Adipocyte (in vitro differentiated cells): ENCODE measurements at regions not wholly inside any gene's neighbourhood (a gene's known extent, or its start where the extent isn't known, plus 50 kb on each side); places are given as distances from the start of the nearest gene placed in this dataset.

Experiments used
- DNase-seq: peaks from one replicate; pipeline ENCODE4 v3.0.0-alpha.2; 2015; ENCODE audit warnings: low read depth
- H3K27me3 ChIP-seq: replicated peaks from 2 replicates; pipeline ENCODE4 v1.7.0; 2013; ENCODE audit warnings: mild to moderate bottlenecking, low read length, moderate library complexity; ENCODE audit not compliant: control insufficient read depth, insufficient read depth
- H3K36me3 ChIP-seq: 2 replicates; pipeline ENCODE4 v1.7.0; 2013; ENCODE audit warnings: low read length, mild to moderate bottlenecking, moderate library complexity; ENCODE audit not compliant: control insufficient read depth, insufficient read depth, severe bottlenecking
- H3K4me1 ChIP-seq: 2 replicates; pipeline ENCODE4 v1.7.0; 2013; ENCODE audit warnings: mild to moderate bottlenecking, low read length, moderate library complexity; ENCODE audit not compliant: control insufficient read depth, insufficient read depth
- H3K4me3 ChIP-seq: 2 replicates; pipeline ENCODE4 v1.7.0; 2013; ENCODE audit warnings: mild to moderate bottlenecking, low read length, moderate library complexity
- H3K9ac ChIP-seq: 2 replicates; pipeline ENCODE4 v1.7.0; 2013; ENCODE audit warnings: mild to moderate bottlenecking, low read length, moderate library complexity
- H3K9me3 ChIP-seq: 2 replicates; pipeline ENCODE4 v1.7.0; 2013; ENCODE audit warnings: mild to moderate bottlenecking, low read length, moderate library complexity; ENCODE audit not compliant: control insufficient read depth

- peak; percentile 78 for DNase-seq
- H3K4me1 ChIP-seq: peaks cover 27% of the 10 kb centered on the region
- no peaks in the 10 kb centered on the region for H3K36me3 ChIP-seq
- no peaks in the 10 kb centered on the region for H3K9me3 ChIP-seq
- H3K4me3 ChIP-seq: peak overlapping the region; percentile 43
- peak overlapping the region; percentile 57 for H3K9ac ChIP-seq
- no peaks in the 10 kb centered on the region for H3K27me3 ChIP-seq
Measured at GRCh38 chr18:27413495-27414401, 228.6 kb upstream of the CHST9 start.

DNA sequence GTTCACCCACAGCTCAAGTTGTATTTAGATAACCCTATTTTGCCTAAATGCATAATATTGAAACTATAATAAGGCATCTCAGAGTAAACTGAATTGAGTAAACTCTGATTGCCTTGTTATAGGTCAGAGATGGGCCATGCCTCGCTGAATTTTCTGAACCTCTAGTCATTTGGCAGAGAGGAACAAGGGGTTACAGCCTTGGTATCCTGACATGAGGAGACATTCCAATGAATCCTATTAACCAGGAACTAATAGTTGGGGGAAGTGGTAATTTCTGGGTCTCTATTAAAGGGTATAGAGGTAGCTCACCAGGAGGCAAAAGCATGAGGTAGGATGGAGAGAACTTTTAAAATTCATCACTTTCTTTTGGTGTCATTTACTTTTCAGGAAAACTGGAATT lies 227.4 kb upstream of the CHST9 start:
- DNase-seq: no peak
- Histone ChIP-seq H3K27me3 (no peaks in the 10 kb centered on the region), H3K36me3 (no peaks in the 10 kb centered on the region), H3K4me3 (no peak overlapping the region), H3K9ac (no peak overlapping the region), H3K9me3 (no peaks in the 10 kb centered on the region), H3K4me1 (peaks cover 27% of the 10 kb centered on the region)

- Histone ChIP-seq H3K9me3 (no peaks in the 10 kb centered on the region), H3K9ac (no peak overlapping the region), H3K4me3 (no peak overlapping the region), H3K27me3 (no peaks in the 10 kb centered on the region), H3K4me1 (peaks cover 27% of the 10 kb centered on the region), H3K36me3 (no peaks in the 10 kb centered on the region)
- no peak for DNase-seq
Measured at GRCh38 chr18:27411911-27412310, 226.8 kb upstream of the CHST9 start.

DNA sequence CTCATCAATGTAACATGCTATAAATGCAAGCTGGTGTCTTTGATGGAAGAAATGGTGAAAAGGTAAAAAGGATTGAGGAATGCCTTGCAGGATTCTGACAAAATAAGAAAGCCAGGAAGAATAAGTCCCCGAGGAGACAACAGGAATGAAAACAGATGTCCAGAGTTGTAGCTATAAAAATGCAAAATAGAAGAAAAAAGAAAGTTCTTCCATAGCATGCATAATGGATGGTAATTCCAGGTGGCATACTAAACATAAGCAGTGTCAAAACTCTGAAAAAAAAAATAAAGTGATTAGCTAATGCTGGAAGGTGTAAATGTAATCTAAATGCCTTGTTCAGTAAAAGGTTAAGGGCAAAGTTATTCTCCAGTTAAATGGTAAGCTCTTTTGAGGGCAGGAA lies 225.9 kb upstream of the CHST9 start:
- DNase-seq: no peak
- peaks cover 27% of the 10 kb centered on the region for H3K4me1 ChIP-seq
- H3K9me3 ChIP-seq: no peaks in the 10 kb centered on the region

GRCh38 chr18:27404855-27405254 lies 219.7 kb upstream of the CHST9 start:
- DNase-seq: no peak
- H3K36me3 ChIP-seq: no peaks in the 10 kb centered on the region
- H3K4me1 ChIP-seq: no peaks in the 10 kb centered on the region
- no peaks in the 10 kb centered on the region for H3K9me3 ChIP-seq
- H3K4me3 ChIP-seq: no peak overlapping the region
- H3K9ac ChIP-seq: no peak overlapping the region
- H3K27me3 ChIP-seq: no peaks in the 10 kb centered on the region

More for the DNA sequence above, 225.9 kb upstream of the CHST9 start:
- Histone ChIP-seq H3K27me3 (no peaks in the 10 kb centered on the region), H3K36me3 (no peaks in the 10 kb centered on the region), H3K9ac (no peak overlapping the region), H3K4me3 (no peak overlapping the region)

DNA sequence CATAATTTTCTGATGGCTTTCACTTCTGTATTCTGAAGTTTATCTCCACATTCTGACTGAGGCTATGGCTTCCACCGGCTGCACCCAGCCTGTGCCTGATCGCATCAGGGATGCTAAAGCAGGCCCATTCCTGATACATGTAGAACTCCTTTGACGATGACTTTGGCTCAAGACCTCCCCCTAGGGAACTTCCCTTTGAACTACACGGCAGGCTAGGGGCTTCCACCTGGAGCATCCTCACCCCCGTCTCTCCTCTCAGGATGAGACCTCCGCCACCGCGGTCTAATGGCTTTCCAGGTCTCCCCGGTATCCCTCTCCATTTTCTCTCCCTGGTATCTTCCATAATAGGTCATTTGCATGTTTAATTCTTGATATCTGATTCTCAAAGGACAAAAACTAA lies 214.9 kb upstream of the CHST9 start:
- DNase-seq: no peak
- H3K36me3 ChIP-seq: no peaks in the 10 kb centered on the region

DNA sequence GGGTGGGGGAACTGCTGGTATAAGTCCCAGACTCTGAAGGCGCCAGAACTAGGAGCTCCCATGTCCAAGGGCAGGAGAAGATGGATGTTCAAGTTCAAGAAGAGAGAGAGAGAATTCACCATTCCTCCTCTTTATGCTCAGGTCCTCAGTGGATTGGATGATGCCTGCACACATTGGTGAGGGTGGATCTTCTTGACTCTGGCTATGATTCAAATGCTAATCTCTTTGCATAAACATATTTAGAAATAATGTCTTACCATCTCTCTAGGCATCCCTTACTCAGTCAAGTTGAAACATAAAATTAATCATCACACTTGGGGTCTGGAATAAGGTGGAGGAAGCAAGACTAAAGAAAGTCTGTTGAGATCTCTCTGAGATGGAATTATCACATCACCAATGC lies 210.6 kb upstream of the CHST9 start:
- H3K9ac ChIP-seq: no peak overlapping the region
- no peak for DNase-seq
- no peaks in the 10 kb centered on the region for H3K36me3 ChIP-seq
- no peaks in the 10 kb centered on the region for H3K9me3 ChIP-seq
- peaks cover 3% of the 10 kb centered on the region for H3K4me1 ChIP-seq
- H3K27me3 ChIP-seq: no peaks in the 10 kb centered on the region
- H3K4me3 ChIP-seq: no peak overlapping the region

More for the DNA sequence above, 214.9 kb upstream of the CHST9 start:
- no peak overlapping the region for H3K4me3 ChIP-seq
- H3K9ac ChIP-seq: no peak overlapping the region
- H3K9me3 ChIP-seq: no peaks in the 10 kb centered on the region
- no peaks in the 10 kb centered on the region for H3K27me3 ChIP-seq
- peaks cover under 1% of the 10 kb centered on the region for H3K4me1 ChIP-seq

DNA sequence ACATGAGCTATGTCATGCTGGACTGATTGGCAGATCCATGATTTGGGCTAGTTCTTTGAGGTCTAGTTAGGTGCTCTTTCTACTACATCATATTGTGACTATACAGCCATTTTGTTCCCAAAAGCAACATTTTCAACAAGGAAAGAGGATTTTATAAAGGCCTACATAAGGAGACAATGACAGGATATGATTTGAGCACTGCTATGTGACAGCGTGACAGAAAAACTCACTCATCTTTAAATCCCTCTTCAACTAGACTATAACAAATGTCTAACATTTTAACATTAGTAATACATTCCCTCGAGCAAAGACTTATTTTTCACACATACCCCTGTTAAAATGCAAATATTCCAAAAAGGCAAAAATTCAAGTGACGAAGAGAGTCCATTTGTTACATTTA lies 209.6 kb upstream of the CHST9 start:
- Histone ChIP-seq H3K4me3 (no peak overlapping the region), H3K9ac (no peak overlapping the region), H3K9me3 (no peaks in the 10 kb centered on the region), H3K27me3 (no peaks in the 10 kb centered on the region), H3K4me1 (peaks cover 3% of the 10 kb centered on the region), H3K36me3 (no peaks in the 10 kb centered on the region)
- DNase-seq: no peak

DNA sequence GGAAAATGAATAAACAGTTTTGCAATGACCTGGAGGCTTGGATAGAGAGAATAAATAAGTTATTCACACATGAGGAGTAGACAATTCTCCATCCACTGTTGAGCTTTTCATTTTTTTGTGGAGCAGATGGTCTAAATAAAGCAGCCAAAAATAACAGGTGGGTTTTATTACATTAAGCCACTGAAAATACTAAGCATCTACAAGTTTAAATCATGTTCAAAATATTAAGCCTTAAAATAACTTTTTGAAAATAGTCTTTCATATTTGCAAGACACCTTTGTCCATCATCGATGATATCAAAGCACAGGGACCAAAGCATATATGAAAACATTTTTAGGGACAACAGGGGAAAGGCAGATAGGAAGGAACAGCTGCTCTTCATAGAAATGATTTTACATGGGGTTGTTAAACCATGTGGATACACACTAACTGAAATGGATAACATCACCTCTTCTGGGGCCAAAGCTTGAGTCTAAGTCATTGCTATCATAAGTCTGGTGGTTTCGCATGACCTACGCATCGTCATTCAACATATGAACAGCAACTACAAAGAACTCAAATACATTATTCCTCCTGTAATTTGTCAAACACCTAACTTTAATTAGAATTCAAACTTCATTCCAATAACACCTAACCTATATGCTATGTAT lies 197.6 kb upstream of the CHST9 start:
- no peak for DNase-seq
- Histone ChIP-seq H3K27me3 (no peaks in the 10 kb centered on the region), H3K9me3 (no peaks in the 10 kb centered on the region), H3K4me3 (no peak overlapping the region), H3K9ac (no peak overlapping the region), H3K4me1 (peaks cover 9% of the 10 kb centered on the region), H3K36me3 (no peaks in the 10 kb centered on the region)

DNA sequence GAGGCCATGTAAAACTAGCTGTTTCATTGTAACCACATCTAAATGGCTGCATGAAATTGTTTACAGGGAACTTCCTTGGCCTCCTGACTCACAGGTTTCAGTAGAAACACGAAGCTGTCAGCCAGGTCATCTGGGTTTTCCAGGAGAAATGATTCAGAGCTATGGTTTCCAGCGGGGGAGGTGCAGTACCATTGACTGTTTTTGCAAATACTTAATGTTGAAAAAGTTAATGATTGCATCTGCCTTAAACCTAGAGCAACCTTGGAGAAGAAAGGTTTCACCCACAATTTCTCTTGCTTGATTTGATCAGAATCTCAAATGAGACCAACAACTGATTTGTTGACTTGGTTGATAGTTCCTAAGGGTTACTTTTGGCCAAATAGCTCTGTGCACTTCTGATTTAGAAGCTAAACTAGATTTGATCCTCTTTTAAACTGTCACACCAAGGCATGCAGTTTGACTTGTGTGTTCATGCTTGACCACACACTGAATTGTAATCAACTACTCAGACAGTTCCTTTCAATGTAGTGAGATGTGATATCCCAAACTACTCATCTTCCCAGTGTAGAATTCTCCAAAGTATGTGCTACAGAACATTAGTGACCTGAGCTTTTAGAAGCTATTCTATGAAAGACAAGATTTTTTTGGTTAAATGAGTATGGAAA lies 193.5 kb upstream of the CHST9 start:
- H3K4me3 ChIP-seq: no peak overlapping the region
- no peaks in the 10 kb centered on the region for H3K9me3 ChIP-seq
- no peaks in the 10 kb centered on the region for H3K27me3 ChIP-seq
- no peak for DNase-seq
- H3K4me1 ChIP-seq: peaks cover 10% of the 10 kb centered on the region
- H3K36me3 ChIP-seq: no peaks in the 10 kb centered on the region
- H3K9ac ChIP-seq: no peak overlapping the region

GRCh38 chr18:27377251-27377650 lies 192.1 kb upstream of the CHST9 start:
- no peaks in the 10 kb centered on the region for H3K9me3 ChIP-seq
- no peak overlapping the region for H3K9ac ChIP-seq
- no peaks in the 10 kb centered on the region for H3K27me3 ChIP-seq
- H3K36me3 ChIP-seq: no peaks in the 10 kb centered on the region
- DNase-seq: no peak
- peaks cover 10% of the 10 kb centered on the region for H3K4me1 ChIP-seq
- no peak overlapping the region for H3K4me3 ChIP-seq
